HG02642 (cell line): ENCODE measurements at regions not wholly inside any gene's neighbourhood (a gene's known extent, or its start where the extent isn't known, plus 50 kb on each side); places are given as distances from the start of the nearest gene placed in this dataset.

Experiments used
- ATAC-seq: cut with Tn5 transposase; IDR thresholded peaks from one replicate; pipeline ENCODE4 v1.9.1; 2021; ENCODE audit warnings: mild to moderate bottlenecking; ENCODE audit not compliant: unreplicated experiment, poor library complexity

DNA sequence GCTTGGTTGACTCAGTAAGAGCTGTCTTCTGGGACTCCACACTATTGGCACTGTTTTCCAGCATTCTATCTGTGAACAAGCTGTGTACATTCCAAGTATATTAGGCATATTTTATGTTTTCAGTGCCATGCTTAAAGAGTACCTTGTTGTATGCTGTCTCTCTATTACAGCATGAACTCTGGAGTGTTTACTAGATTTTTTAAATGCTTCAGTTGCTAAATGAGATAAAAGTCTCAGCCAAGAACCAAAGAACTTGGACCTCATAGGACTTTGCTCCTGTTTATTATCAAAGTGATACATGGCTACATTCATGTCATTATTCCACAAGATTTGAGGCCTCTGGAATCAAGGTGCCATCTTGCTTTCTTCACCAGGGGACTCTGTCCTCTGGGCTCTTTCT lies 167.2 kb downstream of the C9orf152 start:
- ATAC-seq: no peak

DNA sequence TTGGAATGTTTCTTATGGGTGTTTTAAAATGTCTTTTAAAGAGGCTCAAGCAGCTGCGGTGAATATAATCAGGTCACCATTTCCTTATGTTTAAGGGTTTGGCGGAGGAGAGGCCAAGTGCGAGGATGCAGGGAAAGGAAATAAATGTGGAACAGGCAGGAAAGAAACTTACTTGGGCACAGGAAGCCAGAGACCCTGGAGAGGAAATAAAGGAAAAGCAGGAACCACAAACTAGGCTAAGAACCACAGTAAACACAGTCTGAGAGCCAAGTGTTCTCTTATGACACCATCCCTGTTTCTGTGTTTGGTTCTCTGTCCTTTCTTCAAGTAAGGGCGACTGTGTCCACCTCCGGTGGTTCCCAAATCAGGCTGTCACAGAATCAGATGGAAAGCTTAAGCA lies 166.5 kb downstream of the C9orf152 start:
- ATAC-seq: no peak

DNA sequence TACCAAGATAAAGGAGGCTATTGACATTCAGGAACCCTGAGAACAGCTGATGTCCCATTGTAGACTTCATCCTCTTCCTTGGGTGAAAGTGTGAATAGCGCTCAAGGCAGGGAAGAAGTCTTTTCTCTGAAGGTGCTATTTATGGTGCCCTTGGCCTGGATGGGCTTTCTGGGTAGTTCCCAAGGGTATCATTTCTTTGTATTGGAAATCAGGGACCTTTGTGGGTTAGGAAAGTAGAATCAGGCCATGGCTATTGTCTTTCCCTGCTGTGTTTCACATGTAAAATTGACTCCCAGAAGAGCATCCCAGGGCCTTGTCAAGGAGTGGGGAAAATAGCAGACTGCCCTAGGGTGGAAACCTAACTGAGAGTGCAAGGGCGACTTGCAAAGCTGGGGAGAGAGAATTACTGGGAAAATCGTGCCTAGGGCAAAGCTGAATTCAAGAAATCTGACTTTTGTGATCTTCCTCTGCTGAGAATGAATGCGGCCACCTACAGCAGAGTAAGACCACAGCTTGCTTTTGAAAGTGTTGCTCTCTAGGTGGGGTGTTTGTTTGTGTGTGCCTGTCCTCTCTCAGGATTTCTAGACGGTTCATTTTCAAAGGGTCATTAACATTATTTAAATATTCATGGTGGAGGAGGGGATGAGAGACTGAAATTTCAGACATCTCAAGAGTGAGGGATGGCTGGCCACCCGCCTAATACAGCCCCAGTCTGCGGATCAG lies 160.6 kb downstream of the C9orf152 start:
- ATAC-seq: no peak

- ATAC-seq: peak; percentile 39
Observed at GRCh38 chr9:110047955-110048402, 160.0 kb downstream of the C9orf152 start.

GRCh38 chr9:110048403-110048975 lies 159.5 kb downstream of the C9orf152 start:
- ATAC-seq: peak; percentile 82

- peak; percentile 20 for ATAC-seq
Observed at GRCh38 chr9:110048976-110049698, 158.8 kb downstream of the C9orf152 start.

DNA sequence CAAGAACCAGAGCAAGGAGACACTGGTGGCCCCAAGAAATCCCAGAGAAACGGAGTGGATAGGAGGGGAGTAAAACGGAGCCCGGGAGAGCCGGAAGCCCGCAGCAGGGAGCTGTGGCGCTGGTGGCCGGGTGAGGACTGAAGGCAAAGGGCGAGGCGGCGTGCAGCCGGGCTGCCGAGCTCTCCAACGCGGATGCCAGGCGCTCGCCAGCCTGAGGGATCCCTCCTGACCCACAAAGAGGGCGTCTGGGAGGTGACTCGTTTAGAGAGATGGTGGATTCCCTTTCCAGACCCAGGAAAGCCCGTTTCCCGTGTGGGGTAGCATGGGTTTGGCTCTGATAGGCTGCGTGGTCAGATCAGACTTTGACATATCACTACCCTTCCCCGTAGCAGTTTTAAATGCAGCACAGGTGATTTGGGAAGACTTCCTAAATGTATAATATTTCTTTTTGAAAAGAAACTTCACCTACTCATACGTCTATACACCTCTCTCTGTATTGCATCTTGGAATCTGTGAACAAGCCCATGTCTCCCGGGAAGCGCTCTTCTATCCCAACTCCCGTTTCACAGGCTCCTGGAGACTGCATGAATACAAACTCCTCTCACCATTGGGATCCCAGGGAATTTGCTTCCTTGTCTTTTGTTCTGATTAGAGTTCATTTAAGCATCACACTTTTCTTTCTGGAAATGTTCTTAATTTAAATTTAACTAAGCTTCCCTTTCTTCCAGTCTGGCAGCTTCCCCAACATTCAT lies 158.1 kb downstream of the C9orf152 start:
- ATAC-seq: peak; percentile 24

GRCh38 chr9:110050925-110051355 lies 157.0 kb downstream of the C9orf152 start:
- ATAC-seq: peak; percentile 32

DNA sequence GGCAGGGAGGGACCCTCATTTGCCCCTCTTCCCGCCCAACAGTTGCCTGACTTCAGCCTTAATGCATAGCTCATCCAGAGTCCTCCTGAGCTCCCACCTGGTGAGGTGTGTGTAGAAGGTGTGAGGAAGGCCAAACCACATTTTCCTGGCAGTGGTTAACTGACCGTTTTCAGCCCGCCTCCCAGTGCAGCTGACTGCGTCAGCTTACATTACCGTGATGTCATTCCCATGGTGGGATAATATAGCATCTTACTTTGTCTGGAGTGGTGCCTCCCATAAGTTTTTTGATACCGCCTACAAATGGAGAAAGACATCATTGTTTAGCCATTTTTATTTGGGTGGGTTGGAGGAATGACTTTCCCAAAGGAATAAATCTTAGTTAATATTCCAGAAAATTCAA lies 151.9 kb downstream of the C9orf152 start:
- no peak for ATAC-seq

DNA sequence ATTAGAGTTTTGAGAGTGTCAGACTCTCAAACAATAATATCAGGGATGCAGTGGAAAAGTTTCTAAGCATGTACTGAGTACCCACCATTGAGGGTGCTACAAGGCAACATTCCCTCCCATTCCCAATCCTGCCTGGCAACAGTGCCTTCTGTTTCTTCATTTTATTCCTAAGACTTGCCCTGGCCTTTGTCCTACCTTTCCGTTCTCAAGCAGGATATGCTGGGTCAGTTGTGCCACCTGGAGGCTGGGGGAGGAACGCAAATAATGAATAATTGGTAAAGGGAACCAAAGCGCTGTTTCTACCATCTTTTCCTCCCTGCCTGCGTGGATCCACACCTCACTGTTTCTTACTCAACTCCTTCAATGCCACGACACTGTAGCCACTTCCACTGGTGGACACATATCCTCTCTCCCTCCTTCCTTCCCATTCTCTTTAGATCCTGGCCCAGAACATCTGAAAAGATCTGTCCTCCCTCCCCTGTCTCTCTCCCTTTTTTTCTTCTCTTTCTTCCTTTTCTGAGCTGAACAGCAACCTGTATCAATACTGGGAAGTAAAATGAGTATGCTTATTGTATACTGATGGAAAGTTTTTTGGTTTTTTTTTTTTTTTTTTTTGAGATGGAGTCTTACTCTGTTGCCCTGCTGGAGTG lies 149.5 kb downstream of the C9orf152 start:
- ATAC-seq: peak; percentile 63

GRCh38 chr9:110059461-110059860 lies 148.5 kb downstream of the C9orf152 start:
- no peak for ATAC-seq

- peak; percentile 13 for ATAC-seq
Observed at GRCh38 chr9:110064803-110065202, 143.2 kb downstream of the C9orf152 start.

DNA sequence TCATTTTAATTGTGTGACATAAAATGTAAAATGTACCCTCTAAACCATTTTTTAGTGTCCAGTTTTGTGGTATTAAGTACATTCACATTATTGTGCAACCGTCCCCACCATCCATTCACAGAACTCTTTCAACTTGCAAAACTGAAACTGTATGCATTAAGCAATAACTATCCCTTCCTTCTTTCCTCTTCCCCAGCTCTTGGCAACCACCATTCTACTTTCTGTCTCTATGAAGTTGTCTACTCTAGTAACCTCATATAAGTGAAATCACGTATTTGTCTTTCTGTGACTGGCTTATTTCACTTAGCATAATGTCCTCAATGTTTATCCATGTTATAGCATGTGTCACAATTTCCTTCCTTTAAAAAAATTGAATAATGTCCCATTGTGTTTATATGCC lies 142.4 kb downstream of the C9orf152 start:
- peak; percentile 72 for ATAC-seq

- ATAC-seq: no peak
Observed at GRCh38 chr9:110066929-110067716, 140.8 kb downstream of the C9orf152 start.

DNA sequence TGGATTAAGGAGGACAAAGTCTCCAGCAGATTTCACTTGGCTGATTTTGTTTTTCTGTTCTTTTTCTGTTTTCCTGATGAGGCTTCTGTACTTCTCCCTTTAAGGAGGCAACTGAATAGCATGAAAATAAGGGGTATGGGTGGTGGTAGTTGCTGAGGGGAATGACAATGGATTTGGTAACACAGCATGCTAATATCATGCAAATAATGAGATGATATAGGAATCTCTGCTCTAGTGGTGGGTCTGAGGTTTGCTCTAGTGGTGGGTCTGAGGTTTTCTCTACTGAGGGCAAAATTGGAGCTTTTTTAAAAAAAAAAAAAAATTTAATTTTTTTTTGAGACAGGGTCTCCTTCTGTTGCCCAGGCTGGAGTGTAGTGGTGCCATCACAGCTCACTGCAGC lies 139.7 kb downstream of the C9orf152 start:
- ATAC-seq: no peak

GRCh38 chr9:110069326-110070248 lies 138.4 kb downstream of the C9orf152 start:
- no peak for ATAC-seq

- ATAC-seq: no peak
Observed at GRCh38 chr9:110072597-110073355, 135.2 kb downstream of the C9orf152 start.
